ENCODE measurements at regions not wholly inside any gene's neighbourhood (a gene's known extent, or its start where the extent isn't known, plus 50 kb on each side); places are given as distances from the start of the nearest gene placed in this dataset.

DNA sequence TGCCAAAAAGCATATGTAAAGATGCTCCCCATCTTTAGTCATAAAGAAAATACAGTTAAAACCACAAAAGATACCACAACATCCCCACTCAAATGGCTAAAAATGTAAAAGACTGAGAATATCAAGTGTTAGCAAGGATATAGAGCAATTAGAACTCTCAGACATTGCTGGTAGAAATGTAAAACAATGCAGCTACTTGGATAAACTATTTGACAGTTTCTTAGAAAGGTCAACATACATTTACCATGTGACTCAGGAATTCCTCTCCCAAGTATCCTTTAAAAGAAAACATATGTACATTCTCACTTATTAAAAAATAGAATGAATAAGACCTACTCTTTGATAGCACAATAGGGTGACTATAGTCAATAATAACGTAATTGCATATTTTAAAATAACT, 173.7 kb downstream of the HNRNPD start:
- POLR2A ChIA-PET, result no interaction called here
- H3K9me3 Mint-ChIP-seq (ENCODE audit: insufficient read depth), result no peaks in the 10 kb centered on the region
- ATAC-seq (ENCODE audit: low read depth) (no peak), DNase-seq (no peak)
- H3K4me3 Mint-ChIP-seq, result no peak overlapping the region
- H3K4me2 ChIP-seq (replicated peaks; ENCODE audit: low read depth, low read length, poor library complexity, severe bottlenecking), result no peak overlapping the region
- peaks cover 12% of the 10 kb centered on the region for H3K27me3 Mint-ChIP-seq
- no peak overlapping the region for H3K27ac ChIP-seq (ENCODE audit: low read length in 2 of 2)
- H3K9ac ChIP-seq (ENCODE audit: low read length), result no peak overlapping the region
- no peaks in the 10 kb centered on the region for H3K36me3 ChIP-seq (replicated peaks in 1 of 2; ENCODE audit: control extremely low read depth in 1 of 2, control insufficient read depth in 1 of 2, extremely low read depth in 1 of 2, insufficient read depth in 2 of 2, low read length in 1 of 2)
- H4K20me1 ChIP-seq (ENCODE audit: control insufficient read depth, insufficient read depth, low read length, poor library complexity, severe bottlenecking), result no peaks in the 10 kb centered on the region
- CTCF ChIA-PET, result no interaction called here
- peaks cover 0 to 1% (median 0%) of the 10 kb centered on the region in 3 donors for H3K9me3 ChIP-seq (ENCODE audit: control extremely low read depth in 1 of 3, control insufficient read depth in 2 of 3, insufficient read depth in 1 of 3, low read length in 2 of 3)
- H3K4me1 Mint-ChIP-seq, result no peaks in the 10 kb centered on the region
- no peaks in the 10 kb centered on the region for H3K27me3 ChIP-seq (replicated peaks in 1 of 4; ENCODE audit: control extremely low read depth in 1 of 4, control insufficient read depth in 3 of 4, insufficient read depth in 4 of 4, low read length in 3 of 4)
- H3K4me1 ChIP-seq (ENCODE audit: control insufficient read depth in 2 of 2, insufficient read depth in 2 of 2, low read length in 2 of 2), result no peaks in the 10 kb centered on the region
- H3K4me3 ChIP-seq (ENCODE audit: control extremely low read depth in 1 of 5, extremely low read depth in 1 of 5, insufficient read depth in 1 of 5, low read depth in 2 of 5, low read length in 4 of 5), result no peak overlapping the region
- TF ChIP-seq CTCF (IDR thresholded peaks at IDR 0.05) (no peak), EZH2 (IDR thresholded peaks at IDR 0.05; ENCODE audit: borderline replicate concordance, insufficient read depth, low read depth, low read length, poor library complexity, severe bottlenecking) (no peak)
- no peak overlapping the region for H3K27ac Mint-ChIP-seq
- intact Hi-C loops (cut with micrococcal nuclease), result loop anchor here (5.0 kb wide), 3 partner anchors 67 to 1838 kb away; no protein-coding TSS in a partner anchor
- H2AFZ ChIP-seq (ENCODE audit: insufficient read depth, low read depth, low read length, poor library complexity, severe bottlenecking), result no peak overlapping the region
- no peaks in the 10 kb centered on the region for H3K79me2 ChIP-seq (ENCODE audit: control insufficient read depth, insufficient read depth, low read length)
- no CpG with 5 or more reads among the region's 1 CpG for WGBS (ENCODE audit: insufficient coverage)

DNA sequence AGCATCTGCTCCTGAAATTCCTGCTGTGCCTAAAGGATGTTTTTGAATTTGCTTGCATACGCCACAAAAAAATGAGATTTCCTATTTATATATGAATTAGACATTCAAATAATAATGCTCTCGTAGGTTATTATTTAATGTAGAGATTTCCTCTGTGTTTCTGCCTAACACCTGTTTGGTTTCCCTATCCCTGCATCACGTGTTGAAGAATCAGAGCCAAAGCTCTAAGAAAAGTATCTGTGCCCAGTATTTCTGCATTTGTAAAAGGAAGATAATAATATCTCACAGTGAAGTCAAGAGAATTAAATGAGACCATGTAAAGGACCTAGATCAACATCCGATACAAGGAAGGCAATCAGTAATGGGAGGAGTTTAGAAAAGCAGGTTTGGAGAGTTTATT, 179.5 kb downstream of the HNRNPD start:
- H3K9ac ChIP-seq (ENCODE audit: low read length), result no peak overlapping the region
- no peaks in the 10 kb centered on the region for H3K27me3 ChIP-seq (replicated peaks in 1 of 4; ENCODE audit: control extremely low read depth in 1 of 4, control insufficient read depth in 3 of 4, insufficient read depth in 4 of 4, low read length in 3 of 4)
- no peak overlapping the region for H3K4me2 ChIP-seq (replicated peaks; ENCODE audit: low read depth, low read length, poor library complexity, severe bottlenecking)
- Mint-ChIP-seq H3K9me3 (ENCODE audit: insufficient read depth) (no peaks in the 10 kb centered on the region), H3K4me1 (no peaks in the 10 kb centered on the region), H3K27me3 (peaks cover 3% of the 10 kb centered on the region), H3K27ac (no peak overlapping the region), H3K4me3 (no peak overlapping the region)
- TF ChIP-seq CTCF (IDR thresholded peaks at IDR 0.05) (no peak), EZH2 (IDR thresholded peaks at IDR 0.05; ENCODE audit: borderline replicate concordance, insufficient read depth, low read depth, low read length, poor library complexity, severe bottlenecking) (no peak)
- no peak for DNase-seq
- H4K20me1 ChIP-seq (ENCODE audit: control insufficient read depth, insufficient read depth, low read length, poor library complexity, severe bottlenecking), result no peaks in the 10 kb centered on the region
- WGBS (ENCODE audit: insufficient coverage), result no CpG with 5 or more reads among the region's 4 CpGs
- H2AFZ ChIP-seq (ENCODE audit: insufficient read depth, low read depth, low read length, poor library complexity, severe bottlenecking), result no peak overlapping the region
- ChIA-PET POLR2A (no interaction called here), CTCF (interaction anchor here (1.0 to 1.1 kb wide), 2 partner anchors 840 to 1124 kb away, joined by 3 to 4 read pairs; no protein-coding TSS in a partner anchor)
- ATAC-seq (ENCODE audit: low read depth), result no peak
- H3K79me2 ChIP-seq (ENCODE audit: control insufficient read depth, insufficient read depth, low read length), result no peaks in the 10 kb centered on the region
- H3K36me3 ChIP-seq (replicated peaks in 1 of 2; ENCODE audit: control extremely low read depth in 1 of 2, control insufficient read depth in 1 of 2, extremely low read depth in 1 of 2, insufficient read depth in 2 of 2, low read length in 1 of 2), result no peaks in the 10 kb centered on the region
- intact Hi-C loops (cut with micrococcal nuclease), result no loop called here
- H3K4me3 ChIP-seq (ENCODE audit: control extremely low read depth in 1 of 5, extremely low read depth in 1 of 5, insufficient read depth in 1 of 5, low read depth in 2 of 5, low read length in 4 of 5), result no peak overlapping the region
- H3K4me1 ChIP-seq (ENCODE audit: control insufficient read depth in 2 of 2, insufficient read depth in 2 of 2, low read length in 2 of 2), result no peaks in the 10 kb centered on the region
- no peaks in the 10 kb centered on the region for H3K9me3 ChIP-seq (ENCODE audit: control extremely low read depth in 1 of 3, control insufficient read depth in 2 of 3, insufficient read depth in 1 of 3, low read length in 2 of 3)
- no peak overlapping the region for H3K27ac ChIP-seq (ENCODE audit: low read length in 2 of 2)
